HepG2 (cell line): ENCODE measurements at regions not wholly inside any gene's neighbourhood (a gene's known extent, or its start where the extent isn't known, plus 50 kb on each side); places are given as distances from the start of the nearest gene placed in this dataset.

Experiments used
- AHR ChIP-seq: IDR thresholded peaks from 2 replicates; pipeline ENCODE4 v1.6.1; 2018; ENCODE audit warnings: missing genetic modification reagents, missing compliant biosample characterization
- CBX2 ChIP-seq, 2 experiments: fragments of 200-600 bp in 1 of 2; sonication (generic); formaldehyde crosslinking in 1 of 2; IDR thresholded peaks; 2 replicates each; pipeline versions ENCODE4 v1.7.0 to v1.8.1; 2018 to 2022; ENCODE audit warnings: low read depth in 2 of 2, low read length in 1 of 2, mild to moderate bottlenecking in 1 of 2, missing genetic modification reagents in 1 of 2
- HOXD1 ChIP-seq: sonication (generic); formaldehyde crosslinking; IDR thresholded peaks from 2 replicates; pipeline ENCODE4 v1.5.0; 2020; ENCODE audit warnings: missing genetic modification reagents
- KMT2A ChIP-seq: sonication (generic); formaldehyde crosslinking; IDR thresholded peaks from 2 replicates; pipeline ENCODE4 v1.4.0; 2020; ENCODE audit warnings: missing genetic modification reagents
- NFATC3 ChIP-seq: sonication (generic); formaldehyde crosslinking; IDR thresholded peaks from 2 replicates; pipeline ENCODE4 v1.5.1; 2020; ENCODE audit warnings: mild to moderate bottlenecking, missing genetic modification reagents
- POLR2A ChIP-seq, 2 experiments: IDR thresholded peaks; 2 replicates each; pipeline ENCODE4 v1.6.1; 2011; ENCODE audit warnings: low read depth in 2 of 2, low read length in 2 of 2, mild to moderate bottlenecking in 1 of 2, moderate library complexity in 1 of 2; ENCODE audit not compliant: insufficient read depth in 1 of 2
- RAD51 ChIP-seq: fragments of 450-650 bp; IDR thresholded peaks from 2 replicates; pipeline ENCODE4 v1.6.1; 2016; ENCODE audit warnings: borderline replicate concordance
- SMARCE1 ChIP-seq: fragments of 450-650 bp; IDR thresholded peaks from 2 replicates; pipeline ENCODE4 v1.6.1; 2017; ENCODE audit warnings: borderline replicate concordance
- TBX2 ChIP-seq: sonication (generic); formaldehyde crosslinking; IDR thresholded peaks from 2 replicates; pipeline ENCODE4 v1.5.0; 2020; ENCODE audit warnings: missing genetic modification reagents, mild to moderate bottlenecking, borderline replicate concordance
- ZBTB3 ChIP-seq: sonication (generic); formaldehyde crosslinking; IDR thresholded peaks from 2 replicates; pipeline ENCODE4 v1.4.0; 2020; ENCODE audit warnings: low read depth, mild to moderate bottlenecking, moderate library complexity, missing genetic modification reagents, borderline replicate concordance
- ZBTB7A ChIP-seq: sonication (generic); formaldehyde crosslinking; IDR thresholded peaks from 2 replicates; pipeline ENCODE4 v1.8.0; 2022; ENCODE audit warnings: mild to moderate bottlenecking, missing genetic modification reagents
- ZNF296 ChIP-seq: sonication (generic); formaldehyde crosslinking; conservative IDR thresholded peaks from 2 replicates; pipeline ENCODE4 v1.5.0; 2020; ENCODE audit warnings: mild to moderate bottlenecking, missing genetic modification reagents
- ZNF383 ChIP-seq: sonication (generic); formaldehyde crosslinking; IDR thresholded peaks from 2 replicates; pipeline ENCODE4 v1.4.0; 2020; ENCODE audit warnings: missing genetic modification reagents, mild to moderate bottlenecking, borderline replicate concordance
- TF ChIP-seq, protein P1 (sequence below): sonication (generic); formaldehyde crosslinking; IDR thresholded peaks from 2 replicates; pipeline ENCODE4 v1.4.0; 2020; ENCODE audit warnings: missing genetic modification reagents
- TF ChIP-seq, protein P2 (sequence below): sonication (generic); formaldehyde crosslinking; IDR thresholded peaks from 2 replicates; pipeline ENCODE4 v1.5.0; 2020; ENCODE audit warnings: missing genetic modification reagents, mild to moderate bottlenecking, borderline replicate concordance
- TF ChIP-seq, protein P3 (sequence below): sonication (generic); formaldehyde crosslinking; IDR thresholded peaks from 2 replicates; pipeline ENCODE4 v1.4.0; 2020; ENCODE audit warnings: missing genetic modification reagents
- TF ChIP-seq, protein P4 (sequence below): IDR thresholded peaks from 2 replicates; pipeline ENCODE4 v1.6.1; 2016

DNA sequence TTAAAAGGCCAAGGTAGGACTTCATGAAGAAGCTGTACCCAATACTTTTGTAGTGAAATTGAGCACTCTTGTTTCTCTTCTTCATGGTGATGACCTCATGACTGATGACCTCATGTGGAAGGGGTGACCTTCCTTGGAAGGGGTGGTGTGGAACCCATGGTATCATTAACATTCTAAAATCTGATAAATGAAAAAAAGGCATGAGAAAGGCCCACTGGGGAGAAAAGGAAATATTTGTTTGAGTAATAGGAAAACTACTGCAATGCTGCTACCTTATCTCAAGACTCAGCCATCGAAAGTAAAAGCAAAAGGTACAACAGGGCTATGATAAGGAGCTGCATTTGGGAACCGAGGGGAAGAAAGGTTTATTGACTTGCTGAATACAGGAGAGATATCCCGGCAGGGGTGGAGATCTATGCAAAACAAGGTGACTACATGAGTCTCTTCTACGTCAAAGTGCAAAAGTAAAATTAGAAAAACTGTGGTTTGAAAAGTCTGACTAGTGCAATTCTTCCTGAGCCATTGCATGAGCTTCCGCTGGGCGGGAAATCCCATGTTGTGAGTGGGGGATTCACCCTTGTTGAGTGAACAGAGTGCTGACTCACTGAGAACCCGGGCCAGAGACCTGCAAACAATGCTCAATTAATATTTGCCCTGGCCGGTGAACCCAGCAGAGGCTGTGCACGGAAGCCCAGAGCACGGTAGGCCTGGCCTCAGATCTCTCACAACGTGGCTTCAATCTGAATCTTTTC, 138.9 kb upstream of the RFC3 start (continued):
- TF ChIP-seq, protein P1, sequence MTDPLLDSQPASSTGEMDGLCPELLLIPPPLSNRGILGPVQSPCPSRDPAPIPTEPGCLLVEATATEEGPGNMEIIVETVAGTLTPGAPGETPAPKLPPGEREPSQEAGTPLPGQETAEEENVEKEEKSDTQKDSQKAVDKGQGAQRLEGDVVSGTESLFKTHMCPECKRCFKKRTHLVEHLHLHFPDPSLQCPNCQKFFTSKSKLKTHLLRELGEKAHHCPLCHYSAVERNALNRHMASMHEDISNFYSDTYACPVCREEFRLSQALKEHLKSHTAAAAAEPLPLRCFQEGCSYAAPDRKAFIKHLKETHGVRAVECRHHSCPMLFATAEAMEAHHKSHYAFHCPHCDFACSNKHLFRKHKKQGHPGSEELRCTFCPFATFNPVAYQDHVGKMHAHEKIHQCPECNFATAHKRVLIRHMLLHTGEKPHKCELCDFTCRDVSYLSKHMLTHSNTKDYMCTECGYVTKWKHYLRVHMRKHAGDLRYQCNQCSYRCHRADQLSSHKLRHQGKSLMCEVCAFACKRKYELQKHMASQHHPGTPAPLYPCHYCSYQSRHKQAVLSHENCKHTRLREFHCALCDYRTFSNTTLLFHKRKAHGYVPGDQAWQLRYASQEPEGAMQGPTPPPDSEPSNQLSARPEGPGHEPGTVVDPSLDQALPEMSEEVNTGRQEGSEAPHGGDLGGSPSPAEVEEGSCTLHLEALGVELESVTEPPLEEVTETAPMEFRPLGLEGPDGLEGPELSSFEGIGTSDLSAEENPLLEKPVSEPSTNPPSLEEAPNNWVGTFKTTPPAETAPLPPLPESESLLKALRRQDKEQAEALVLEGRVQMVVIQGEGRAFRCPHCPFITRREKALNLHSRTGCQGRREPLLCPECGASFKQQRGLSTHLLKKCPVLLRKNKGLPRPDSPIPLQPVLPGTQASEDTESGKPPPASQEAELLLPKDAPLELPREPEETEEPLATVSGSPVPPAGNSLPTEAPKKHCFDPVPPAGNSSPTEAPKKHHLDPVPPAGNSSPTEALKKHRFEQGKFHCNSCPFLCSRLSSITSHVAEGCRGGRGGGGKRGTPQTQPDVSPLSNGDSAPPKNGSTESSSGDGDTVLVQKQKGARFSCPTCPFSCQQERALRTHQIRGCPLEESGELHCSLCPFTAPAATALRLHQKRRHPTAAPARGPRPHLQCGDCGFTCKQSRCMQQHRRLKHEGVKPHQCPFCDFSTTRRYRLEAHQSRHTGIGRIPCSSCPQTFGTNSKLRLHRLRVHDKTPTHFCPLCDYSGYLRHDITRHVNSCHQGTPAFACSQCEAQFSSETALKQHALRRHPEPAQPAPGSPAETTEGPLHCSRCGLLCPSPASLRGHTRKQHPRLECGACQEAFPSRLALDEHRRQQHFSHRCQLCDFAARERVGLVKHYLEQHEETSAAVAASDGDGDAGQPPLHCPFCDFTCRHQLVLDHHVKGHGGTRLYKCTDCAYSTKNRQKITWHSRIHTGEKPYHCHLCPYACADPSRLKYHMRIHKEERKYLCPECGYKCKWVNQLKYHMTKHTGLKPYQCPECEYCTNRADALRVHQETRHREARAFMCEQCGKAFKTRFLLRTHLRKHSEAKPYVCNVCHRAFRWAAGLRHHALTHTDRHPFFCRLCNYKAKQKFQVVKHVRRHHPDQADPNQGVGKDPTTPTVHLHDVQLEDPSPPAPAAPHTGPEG (CRISPR knock-in tag) = no peak; the same call in 1 of the 2 replicates
- TF ChIP-seq ZNF383 (CRISPR knock-in tag) = no peak
- no peak for TF ChIP-seq ZNF296
- TF ChIP-seq ZBTB3 = 0 out of 2 replicates have a peak, but pooled peaks have one; percentile 39
- peak; percentile 89 for TF ChIP-seq TBX2 (CRISPR knock-in tag)
- no peak for TF ChIP-seq RAD51
- TF ChIP-seq, protein P2, sequence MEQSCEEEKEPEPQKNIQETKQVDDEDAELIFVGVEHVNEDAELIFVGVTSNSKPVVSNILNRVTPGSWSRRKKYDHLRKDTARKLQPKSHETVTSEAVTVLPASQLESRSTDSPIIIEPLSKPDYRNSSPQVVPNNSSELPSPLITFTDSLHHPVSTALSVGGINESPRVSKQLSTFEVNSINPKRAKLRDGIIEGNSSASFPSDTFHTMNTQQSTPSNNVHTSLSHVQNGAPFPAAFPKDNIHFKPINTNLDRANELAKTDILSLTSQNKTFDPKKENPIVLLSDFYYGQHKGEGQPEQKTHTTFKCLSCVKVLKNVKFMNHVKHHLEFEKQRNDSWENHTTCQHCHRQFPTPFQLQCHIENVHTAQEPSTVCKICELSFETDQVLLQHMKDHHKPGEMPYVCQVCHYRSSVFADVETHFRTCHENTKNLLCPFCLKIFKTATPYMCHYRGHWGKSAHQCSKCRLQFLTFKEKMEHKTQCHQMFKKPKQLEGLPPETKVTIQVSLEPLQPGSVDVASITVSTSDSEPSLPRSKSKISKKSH (CRISPR knock-in tag) = no peak
- TF ChIP-seq NFATC3 (CRISPR knock-in tag) = no peak
- TF ChIP-seq, protein P3, sequence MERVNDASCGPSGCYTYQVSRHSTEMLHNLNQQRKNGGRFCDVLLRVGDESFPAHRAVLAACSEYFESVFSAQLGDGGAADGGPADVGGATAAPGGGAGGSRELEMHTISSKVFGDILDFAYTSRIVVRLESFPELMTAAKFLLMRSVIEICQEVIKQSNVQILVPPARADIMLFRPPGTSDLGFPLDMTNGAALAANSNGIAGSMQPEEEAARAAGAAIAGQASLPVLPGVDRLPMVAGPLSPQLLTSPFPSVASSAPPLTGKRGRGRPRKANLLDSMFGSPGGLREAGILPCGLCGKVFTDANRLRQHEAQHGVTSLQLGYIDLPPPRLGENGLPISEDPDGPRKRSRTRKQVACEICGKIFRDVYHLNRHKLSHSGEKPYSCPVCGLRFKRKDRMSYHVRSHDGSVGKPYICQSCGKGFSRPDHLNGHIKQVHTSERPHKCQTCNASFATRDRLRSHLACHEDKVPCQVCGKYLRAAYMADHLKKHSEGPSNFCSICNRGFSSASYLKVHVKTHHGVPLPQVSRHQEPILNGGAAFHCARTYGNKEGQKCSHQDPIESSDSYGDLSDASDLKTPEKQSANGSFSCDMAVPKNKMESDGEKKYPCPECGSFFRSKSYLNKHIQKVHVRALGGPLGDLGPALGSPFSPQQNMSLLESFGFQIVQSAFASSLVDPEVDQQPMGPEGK (CRISPR knock-in tag) = peak; percentile 55; the same call in 1 of the 2 replicates
- TF ChIP-seq, protein P4, sequence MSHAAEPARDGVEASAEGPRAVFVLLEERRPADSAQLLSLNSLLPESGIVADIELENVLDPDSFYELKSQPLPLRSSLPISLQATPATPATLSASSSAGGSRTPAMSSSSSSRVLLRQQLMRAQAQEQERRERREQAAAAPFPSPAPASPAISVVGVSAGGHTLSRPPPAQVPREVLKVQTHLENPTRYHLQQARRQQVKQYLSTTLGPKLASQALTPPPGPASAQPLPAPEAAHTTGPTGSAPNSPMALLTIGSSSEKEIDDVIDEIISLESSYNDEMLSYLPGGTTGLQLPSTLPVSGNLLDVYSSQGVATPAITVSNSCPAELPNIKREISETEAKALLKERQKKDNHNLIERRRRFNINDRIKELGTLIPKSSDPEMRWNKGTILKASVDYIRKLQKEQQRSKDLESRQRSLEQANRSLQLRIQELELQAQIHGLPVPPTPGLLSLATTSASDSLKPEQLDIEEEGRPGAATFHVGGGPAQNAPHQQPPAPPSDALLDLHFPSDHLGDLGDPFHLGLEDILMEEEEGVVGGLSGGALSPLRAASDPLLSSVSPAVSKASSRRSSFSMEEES (CRISPR knock-in tag) = peak; percentile 75
- peak; percentile 81 to 88 for TF ChIP-seq POLR2A (IDR thresholded peaks at IDR 0.05; ENCODE audit: insufficient read depth in 1 of 2, low read depth in 2 of 2, low read length in 2 of 2)
- 0 out of 2 replicates have a peak, but pooled peaks have one; percentile 55 for TF ChIP-seq HOXD1 (CRISPR knock-in tag)
- no peak for TF ChIP-seq CBX2 (IDR thresholded peaks at IDR 0.05; ENCODE audit: low read depth, low read length)
- TF ChIP-seq CBX2 (CRISPR knock-in tag; IDR thresholded peaks at IDR 0.05; ENCODE audit: low read depth) = no peak
- TF ChIP-seq KMT2A (CRISPR knock-in tag) = no peak; the same call in 1 of the 2 replicates
- TF ChIP-seq ZBTB7A (CRISPR knock-in tag) = no peak
- no peak for TF ChIP-seq SMARCE1
- TF ChIP-seq AHR = 0 out of 2 replicates have a peak, but pooled peaks have one; percentile 37
